HG02763 (cell line): ENCODE measurements at regions not wholly inside any gene's neighbourhood (a gene's known extent, or its start where the extent isn't known, plus 50 kb on each side); places are given as distances from the start of the nearest gene placed in this dataset.

Experiments
- ATAC-seq: cut with Tn5 transposase; IDR thresholded peaks from one replicate; pipeline ENCODE4 v1.9.1; 2021; ENCODE audit warnings: mild to moderate bottlenecking, moderate library complexity; ENCODE audit not compliant: unreplicated experiment

- no peak for ATAC-seq
Measured at GRCh38 chr7:136667584-136667983, 200.9 kb upstream of the CHRM2 start.

GRCh38 chr7:136665878-136666509 is 202.5 kb upstream of the CHRM2 start:
- ATAC-seq = no peak

DNA sequence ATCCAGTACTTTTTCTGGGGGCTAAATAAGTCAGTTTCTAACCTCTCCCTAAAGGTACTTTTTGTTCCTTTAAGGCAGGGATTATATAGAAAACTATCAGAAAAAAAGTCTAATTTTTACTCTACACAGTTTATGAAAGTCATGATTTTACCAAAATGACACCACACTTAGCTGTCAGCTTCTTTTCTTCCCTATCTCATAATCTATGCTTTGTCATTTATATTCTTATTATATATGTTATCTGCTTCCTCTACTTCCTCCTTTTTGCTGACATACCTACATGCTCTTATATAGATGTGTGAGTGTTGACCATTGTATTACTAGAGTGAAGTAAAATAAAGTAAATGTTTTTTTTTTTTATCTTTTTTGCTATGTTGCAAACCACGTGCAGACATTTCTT is 203.9 kb upstream of the CHRM2 start:
- no peak for ATAC-seq

- no peak for ATAC-seq
Measured at GRCh38 chr7:136657482-136657921, 210.9 kb upstream of the CHRM2 start.

DNA sequence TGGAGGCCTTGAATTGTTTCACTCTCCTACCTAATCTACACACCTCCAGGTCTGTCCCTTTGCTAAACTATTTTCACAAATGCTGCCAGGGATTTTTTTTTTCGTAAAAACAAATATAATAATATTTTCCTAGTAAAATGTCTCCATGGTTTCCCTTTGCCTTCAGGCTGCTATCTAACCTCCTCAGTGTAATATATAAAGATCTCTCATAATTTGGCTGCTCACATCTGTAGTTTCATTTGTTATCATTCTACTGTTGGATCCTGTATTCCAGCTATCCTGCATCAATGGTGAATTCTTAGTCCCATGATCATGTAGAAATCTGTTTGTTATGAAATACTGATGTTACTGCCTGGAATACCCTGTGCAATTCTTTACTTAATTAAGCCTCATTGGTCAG is 211.9 kb upstream of the CHRM2 start:
- no peak for ATAC-seq

DNA sequence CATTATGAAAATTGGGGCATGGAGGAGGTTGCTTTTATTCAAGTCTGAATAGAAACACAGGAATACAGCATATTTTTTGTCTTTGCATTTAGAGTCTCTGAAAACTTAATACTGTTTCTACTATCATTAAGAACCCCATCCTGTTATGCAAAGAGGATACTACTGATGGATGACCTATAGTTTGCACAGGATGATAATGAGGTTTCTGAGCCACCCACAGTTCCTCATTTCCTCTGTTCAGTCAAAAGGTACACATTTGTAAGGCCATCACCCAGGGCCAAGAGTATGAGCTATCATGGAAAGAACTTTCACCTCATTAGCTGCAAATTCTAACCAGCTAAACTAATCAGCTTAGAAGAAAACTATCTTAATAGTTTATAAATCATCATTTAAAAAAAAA is 213.0 kb upstream of the CHRM2 start:
- ATAC-seq = peak; percentile 50

- no peak for ATAC-seq
Measured at GRCh38 chr7:136654406-136654805, 214.0 kb upstream of the CHRM2 start.

GRCh38 chr7:136652635-136653370 is 215.6 kb upstream of the CHRM2 start:
- ATAC-seq = no peak

DNA sequence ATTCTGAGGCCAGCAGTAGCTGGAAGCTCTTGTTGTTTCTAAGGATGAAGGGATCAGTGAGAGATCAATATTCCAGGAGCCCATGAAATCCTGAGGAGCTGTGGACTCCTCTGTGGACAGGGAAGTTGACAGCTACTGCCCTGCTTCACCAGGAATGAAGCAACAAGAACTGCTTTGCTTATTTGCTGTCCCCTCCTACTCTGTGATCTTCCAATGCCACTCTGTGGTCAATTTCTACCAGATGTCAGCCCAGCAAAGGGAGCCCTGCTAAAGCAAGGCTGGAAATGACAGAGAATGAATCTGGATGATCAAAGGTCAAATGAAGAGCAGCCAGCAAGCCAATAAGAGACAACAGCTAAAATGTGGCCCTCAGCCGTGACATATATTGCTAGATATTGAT is 227.5 kb upstream of the CHRM2 start:
- ATAC-seq = no peak

DNA sequence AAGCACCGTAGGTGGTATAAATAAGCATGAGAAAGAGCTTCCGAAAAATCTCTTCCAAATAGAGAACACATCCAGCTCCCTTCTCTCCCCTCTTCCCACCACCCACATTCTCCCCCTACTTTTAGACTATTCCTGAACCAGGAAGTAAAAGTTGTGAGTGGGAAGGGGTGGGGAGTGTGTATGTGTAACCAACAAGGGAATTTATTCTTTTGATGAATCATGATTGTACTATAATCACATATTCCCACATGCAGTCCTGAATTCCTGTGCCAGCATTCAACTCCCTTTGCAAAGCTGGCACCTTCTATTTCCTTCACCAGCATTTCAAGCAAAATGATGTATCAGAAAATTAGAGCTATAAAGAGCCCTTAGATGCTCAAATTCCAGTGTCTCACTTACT is 230.6 kb upstream of the CHRM2 start:
- no peak for ATAC-seq

GRCh38 chr7:136635751-136636150 is 232.7 kb upstream of the CHRM2 start:
- no peak for ATAC-seq

DNA sequence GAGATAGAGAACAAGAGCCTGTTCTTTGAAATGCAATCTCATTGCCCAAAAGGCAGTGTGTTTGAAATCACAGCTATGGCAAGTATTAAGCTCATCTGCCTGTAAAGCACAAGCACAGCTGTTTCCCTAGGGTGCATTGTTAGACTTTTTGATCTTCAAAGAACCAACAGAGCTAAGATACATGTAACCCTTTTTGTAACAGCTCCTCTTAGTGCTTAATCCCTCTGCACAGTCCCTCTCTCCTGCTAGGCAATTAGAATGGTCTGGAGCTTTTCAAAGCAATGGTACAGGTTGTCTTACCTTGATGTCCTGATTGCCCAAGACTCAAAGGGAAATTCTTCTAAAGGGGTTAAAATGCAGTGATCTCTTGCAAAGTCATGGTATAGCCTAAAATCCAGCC is 249.6 kb upstream of the CHRM2 start:
- no peak for ATAC-seq

DNA sequence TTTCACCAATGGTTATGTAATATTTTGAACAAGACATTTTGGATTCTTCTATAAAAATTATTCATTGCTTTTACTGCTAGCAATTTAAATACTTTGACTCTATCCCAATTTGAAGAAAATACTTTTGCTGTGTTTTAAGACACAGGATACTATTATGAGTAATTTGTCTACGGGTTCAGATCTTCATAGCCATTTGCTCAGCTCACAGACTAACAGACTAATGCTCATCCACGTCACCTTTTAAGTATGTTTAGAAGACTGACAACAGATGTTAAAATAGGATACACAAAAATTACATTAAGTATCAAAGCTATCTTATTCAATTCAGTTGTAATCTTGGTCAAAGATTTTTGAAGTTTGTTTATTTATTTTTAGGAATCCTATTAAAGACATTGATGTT is 251.3 kb upstream of the CHRM2 start:
- ATAC-seq = no peak

DNA sequence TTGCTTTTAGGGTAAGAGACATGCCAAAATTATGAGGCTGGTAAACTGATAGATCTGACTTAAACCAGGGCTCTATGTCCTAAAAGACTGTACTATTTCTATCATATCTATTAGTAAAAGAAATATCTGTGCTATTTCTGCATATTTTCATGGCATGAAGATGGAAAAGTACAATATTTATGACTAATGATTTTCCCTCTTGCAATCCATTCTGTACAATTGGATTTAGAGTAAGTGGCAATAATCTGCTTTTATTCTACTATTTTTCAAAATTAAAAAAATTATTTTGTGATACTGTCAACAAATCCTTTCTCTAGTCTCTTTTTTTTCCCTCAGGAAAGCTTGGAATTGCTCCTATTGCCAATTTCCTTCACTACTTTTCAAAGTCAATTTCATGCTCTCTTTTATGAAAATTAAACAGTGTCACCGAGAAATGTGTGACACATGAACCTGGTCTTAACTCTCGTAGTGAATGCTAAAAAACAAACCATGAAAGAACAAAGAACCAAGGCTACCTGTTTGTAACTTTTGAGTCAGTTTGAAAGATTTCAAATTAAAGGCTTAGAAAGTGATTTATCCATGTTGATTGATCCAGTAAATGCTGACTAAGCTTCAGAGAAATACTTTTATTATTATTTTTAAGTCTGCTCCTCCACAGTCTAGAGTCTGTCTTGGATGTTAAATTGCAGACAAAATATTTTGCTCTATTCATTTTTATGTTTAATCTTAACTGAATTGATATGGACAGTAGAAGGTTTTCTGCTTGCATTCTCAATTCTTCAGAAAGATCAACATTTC is 262.7 kb upstream of the CHRM2 start:
- ATAC-seq = no peak

- no peak for ATAC-seq
Measured at GRCh38 chr7:136601772-136602171, 266.7 kb upstream of the CHRM2 start.

DNA sequence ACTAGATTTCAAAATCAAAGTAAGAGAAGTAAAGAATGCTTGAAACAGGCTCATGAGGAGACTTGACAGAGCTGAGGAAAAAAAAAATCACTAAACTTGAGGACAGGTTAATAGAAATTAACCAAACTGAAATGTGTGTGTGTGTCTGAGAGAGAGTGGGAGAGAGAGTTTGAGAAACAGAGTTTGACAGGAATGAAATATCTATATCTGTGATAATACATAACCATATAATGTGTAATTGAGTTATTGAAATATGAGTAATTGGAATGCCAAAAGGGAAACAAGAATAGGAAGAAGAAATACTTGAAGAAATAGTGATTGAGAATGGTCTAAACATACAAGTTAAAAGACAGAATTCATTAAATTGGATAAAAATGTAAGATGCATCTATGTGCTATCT is 268.0 kb upstream of the CHRM2 start:
- ATAC-seq = no peak

- no peak for ATAC-seq
Measured at GRCh38 chr7:136594739-136595144, 273.7 kb upstream of the CHRM2 start.

DNA sequence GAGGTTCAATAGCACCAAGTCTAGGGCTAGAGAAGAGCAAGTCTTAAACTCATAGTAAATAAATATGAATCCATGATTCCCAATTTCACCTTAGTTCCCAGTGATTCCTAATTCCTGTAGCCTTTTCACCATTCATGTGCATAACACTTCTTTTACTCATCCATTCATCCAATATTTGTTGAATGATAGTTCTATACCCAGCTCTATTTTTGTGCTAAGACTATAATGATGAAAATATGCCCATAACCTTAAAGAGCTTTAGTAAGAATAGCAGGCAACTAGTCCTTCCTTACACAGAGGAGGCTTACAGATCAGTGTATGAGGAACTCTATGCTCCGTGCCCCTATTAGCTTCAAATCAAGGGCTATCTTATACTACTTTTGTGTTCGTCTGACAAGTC is 280.2 kb upstream of the CHRM2 start:
- no peak for ATAC-seq

DNA sequence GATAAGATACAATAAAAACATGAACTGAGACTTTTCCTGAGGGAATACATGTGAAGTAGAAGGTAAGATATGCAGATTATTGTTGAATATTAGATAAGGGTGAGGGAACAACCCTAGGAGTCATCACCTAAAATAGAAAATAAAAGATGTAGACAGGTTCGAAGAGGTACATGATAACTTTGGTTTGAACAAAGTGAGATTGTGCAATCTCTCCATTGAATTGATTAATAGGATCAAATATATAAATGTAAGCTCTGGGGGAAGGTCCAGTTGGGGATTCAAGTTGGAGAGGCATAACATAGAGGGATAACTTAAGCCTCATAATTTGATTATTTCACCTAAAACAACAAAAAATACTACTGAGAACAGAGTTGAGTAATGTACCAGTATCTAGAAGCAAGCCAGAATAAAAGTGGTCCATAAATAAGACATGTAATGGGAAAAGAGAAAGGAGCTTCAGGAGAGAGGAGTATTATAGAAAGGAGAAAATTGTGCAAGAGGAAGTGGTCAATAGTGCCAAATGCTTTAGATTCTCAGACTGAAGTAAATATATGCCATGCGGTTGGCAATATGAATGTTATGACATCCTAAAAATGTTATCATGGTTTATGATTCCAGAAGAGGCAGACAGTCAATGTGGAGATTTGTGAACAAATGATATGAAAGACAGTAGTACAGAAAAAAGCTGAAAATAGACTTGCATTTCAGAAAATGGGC is 282.3 kb upstream of the CHRM2 start:
- ATAC-seq = no peak

- ATAC-seq = no peak
Measured at GRCh38 chr7:136566491-136566890, 302.0 kb upstream of the CHRM2 start.

DNA sequence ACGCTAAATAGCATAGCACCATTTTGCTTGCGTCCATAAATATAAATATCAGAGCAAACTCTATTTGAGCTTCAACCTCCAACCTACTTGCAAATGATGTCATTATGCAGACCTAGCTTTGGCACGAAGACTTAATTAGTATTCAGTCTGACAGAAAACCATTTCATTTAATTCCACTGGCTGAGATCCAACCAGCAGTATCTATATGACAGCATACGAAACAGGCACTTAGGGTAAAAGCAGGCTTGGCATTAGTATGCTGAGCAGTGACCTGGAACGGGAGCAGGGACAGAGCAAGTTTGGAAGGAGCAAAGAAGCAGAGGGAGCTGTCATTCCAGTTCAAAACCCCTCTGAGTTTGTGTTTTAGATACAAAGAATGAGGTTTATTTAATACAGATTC is 312.5 kb upstream of the CHRM2 start:
- ATAC-seq = no peak
